GM18505 (cell line): ENCODE measurements at regions not wholly inside any gene's neighbourhood (a gene's known extent, or its start where the extent isn't known, plus 50 kb on each side); places are given as distances from the start of the nearest gene placed in this dataset.

Source experiments
- ATAC-seq: cut with Tn5 transposase; IDR thresholded peaks from one replicate; pipeline ENCODE4 v1.9.1; 2021; ENCODE audit not compliant: unreplicated experiment
- POLR2A ChIP-seq: IDR thresholded peaks from 4 replicates; pipeline ENCODE4 v1.6.1; 2011; ENCODE audit warnings: borderline replicate concordance; ENCODE audit not compliant: insufficient read depth, insufficient read length; ENCODE audit errors: extremely low read depth

DNA sequence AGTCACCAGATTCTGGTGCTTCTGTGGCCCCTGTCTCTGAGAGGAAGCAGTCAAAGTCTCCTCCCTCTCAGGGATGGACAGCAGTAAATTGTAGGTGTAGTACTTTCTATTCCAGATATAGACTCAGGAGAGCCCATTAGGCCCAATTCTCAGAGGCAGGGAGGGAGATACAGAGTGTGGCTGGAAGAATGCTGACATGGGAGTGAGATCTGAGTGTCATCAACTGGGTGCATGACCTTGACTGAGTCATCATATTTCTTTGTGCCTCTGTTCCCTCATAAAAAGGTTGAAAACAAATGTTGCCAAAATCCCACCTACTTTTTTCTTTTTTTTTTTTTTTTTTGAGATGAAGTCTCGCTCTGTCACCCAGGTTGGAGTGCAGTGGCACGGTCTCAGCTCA is 506.1 kb downstream of the BCL11A start:
- ATAC-seq = no peak
- no peak for TF ChIP-seq POLR2A

DNA sequence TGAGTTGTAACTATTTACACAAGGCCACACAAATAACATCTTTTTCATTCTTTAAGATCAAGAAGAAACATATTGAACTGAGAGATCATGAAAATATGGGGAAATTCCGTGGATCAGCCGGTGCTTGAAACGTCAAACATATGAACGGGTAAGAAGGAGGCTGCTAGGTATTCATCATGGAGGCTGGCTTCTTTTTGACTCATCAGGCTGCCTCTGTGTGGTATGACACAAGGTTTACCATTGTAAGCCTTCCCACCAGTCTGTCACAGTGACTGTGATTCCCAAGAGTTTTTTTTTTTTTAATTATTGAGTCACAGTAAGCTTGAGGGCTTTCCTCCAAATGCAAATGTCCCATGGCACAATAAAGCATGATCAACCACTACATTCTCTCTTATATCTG is 506.9 kb downstream of the BCL11A start:
- no peak for ATAC-seq
- TF ChIP-seq POLR2A = no peak

DNA sequence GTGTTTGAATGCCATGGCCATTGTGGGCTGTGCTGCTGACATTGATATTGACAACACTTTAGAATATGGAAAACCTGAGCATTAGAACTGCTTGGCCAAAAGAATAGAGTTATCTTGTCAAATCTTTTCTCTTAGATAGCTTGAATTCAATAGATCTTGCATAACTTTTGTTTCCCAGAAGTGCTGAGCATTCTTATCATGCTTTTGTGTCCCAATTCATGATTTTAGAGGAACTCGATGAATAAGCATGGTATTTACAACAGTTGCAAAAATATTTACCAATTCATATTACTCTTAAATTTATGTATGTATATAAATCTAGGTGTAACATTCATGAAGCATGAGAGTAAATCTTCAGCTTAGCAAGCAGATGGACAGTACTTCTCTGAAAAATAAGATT is 508.0 kb downstream of the BCL11A start:
- no peak for TF ChIP-seq POLR2A
- ATAC-seq = no peak

DNA sequence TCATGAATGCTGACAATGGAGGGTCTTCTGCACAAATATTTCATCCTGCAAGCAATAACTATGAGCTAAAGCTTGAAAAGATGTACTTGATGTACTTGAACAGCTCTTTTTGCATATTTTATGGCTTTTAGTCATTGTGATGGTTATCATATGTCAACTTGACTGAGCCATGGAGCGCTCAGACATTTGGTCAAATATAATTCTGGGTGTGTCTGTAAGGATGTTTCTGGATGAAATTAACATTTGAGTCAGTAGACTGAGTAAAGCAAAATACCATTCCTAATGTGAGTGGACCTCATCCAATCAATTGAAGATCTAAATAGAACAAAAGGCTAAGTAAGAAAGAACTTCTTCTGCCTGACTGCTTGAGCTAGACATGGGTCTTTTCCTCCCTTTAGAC is 509.0 kb downstream of the BCL11A start:
- ATAC-seq = no peak
- TF ChIP-seq POLR2A = no peak

DNA sequence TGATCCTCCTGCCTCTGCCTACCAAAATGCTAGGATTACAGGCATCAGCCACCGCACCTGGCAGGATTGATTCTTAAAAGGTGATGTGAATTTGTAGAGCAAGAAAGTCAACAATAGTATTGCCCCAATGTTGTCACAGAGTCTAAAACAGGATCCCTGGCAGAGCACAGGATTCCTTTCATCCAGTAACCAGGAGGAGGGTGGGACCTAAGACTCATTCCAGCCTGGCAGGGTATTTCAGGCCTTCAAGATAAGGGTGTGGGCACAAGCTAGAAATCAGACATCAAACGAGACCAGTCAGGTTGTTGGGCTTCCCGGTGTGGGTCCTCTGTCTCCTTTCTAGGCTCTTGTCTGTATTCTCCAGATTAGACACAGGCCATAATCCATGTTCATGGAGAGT is 511.4 kb downstream of the BCL11A start:
- no peak for ATAC-seq
- no peak for TF ChIP-seq POLR2A

DNA sequence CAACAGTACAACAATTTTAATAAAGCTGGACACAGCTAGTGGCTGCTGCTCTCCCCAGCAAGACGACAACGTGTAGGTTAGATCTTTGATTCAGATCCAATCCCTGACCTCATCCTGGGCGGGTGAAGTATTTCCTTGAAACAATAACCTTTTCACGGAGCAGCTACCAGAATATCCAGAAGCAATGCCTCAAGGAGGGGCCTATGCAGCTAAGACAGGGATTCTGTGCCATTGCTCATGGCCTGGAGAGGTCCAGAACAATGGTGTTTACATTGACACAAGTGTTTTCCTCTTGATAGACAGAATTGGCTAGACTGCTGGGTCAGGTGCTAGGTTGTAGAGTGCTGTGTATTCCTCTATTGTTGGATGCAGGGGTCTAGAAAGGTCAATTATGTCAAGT is 520.1 kb downstream of the BCL11A start:
- no peak for TF ChIP-seq POLR2A
- ATAC-seq = no peak

DNA sequence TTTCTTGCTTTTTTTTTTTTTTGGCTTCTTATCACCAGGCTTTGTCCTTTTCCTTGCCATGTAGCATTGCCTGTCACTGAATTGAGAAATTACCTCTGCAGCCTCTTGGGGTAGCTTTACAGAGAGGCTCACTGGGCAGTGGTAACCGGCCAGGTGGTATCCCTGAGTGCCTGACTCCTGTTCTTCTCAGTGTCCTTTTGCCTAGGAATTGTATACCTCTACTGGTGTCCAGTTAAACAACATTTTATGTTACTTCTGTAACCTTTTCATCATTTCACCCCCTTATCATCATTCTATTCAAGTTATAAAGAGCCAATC is 523.9 kb downstream of the BCL11A start:
- ATAC-seq = no peak
- no peak for TF ChIP-seq POLR2A

DNA sequence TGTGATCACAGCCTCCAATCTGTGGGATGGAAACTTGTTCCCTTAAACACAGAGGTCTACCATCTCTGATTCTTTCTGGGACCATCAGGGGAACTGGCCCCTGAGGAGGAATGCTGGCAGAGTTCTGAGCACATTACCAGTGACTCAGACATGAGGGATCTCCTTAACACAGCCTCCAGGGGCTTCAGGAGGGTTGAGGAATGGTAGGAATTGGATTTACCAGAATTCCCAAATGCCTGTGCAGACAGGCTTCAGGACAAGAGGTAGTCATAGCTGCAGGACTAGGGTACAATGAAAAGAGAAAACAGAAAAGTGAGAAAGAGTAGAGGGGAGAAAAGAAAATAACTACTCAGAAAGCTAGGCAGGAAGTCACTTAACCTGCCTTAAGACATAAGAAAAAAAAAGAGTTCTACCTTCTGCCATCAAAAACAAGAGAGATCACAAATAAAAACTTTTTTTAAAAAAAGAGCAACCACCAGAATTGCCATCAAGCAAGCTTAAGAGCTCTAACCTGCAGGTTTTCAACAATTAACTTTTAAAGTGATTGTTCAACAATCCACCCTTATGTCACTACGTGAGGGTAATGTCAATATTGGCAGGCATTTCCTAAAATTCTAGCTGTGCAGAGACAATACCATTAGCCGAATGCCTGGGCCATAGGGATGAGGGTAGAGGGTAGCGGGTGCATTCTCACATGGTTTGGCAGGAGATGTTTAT is 524.4 kb downstream of the BCL11A start:
- no peak for ATAC-seq
- TF ChIP-seq POLR2A = no peak

DNA sequence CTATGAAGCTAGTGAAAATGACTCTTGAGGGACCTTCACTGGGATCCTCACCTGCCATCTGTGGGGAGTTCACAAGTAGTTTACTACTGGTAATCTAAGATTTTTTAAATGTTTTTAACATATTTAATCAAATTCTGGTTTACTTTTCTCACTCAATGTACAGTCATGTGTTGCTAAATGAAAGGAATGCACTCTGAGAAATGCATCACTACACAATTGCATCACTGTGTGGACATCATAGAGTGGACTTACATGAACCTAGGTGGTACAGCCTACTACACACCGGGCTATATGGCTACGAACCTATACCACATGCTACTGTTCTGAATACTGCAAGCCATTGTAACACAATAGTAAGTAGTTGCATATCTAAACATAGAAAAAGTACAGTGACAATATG is 528.0 kb downstream of the BCL11A start:
- no peak for TF ChIP-seq POLR2A
- ATAC-seq = no peak

DNA sequence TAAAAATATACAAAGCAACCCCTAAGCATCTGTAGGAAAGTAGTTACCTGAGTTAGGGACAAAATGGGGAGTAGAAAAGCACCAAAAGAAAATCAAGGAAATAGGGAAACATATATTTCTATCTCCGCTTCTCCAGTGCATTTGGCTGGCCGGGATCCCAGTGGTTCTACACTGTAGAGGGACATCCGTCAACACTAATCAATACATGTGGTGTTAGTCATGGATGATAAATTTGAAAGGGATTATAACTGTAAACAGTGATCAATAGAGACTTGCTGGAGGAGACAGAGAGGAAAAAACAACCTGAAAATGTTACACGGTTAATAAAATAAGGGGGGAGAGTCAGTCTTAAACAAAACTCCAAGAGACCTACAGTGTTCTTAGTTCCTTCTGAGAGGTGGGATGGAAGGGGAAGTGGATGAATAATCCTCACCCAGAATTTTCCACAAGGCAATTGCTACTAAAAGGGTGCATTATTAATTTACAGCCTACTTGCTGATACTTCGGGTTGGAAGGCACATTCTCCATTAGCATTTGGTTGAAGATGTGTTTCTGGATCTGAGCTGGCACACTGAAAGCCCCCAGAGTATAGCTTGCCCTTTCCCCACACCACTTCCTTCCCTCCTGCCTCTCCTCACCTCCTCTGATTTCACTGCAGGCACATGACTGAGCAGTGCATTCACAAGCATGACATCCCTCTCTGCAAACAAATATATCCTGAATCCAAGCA is 530.0 kb downstream of the BCL11A start:
- no peak for TF ChIP-seq POLR2A
- ATAC-seq = no peak

DNA sequence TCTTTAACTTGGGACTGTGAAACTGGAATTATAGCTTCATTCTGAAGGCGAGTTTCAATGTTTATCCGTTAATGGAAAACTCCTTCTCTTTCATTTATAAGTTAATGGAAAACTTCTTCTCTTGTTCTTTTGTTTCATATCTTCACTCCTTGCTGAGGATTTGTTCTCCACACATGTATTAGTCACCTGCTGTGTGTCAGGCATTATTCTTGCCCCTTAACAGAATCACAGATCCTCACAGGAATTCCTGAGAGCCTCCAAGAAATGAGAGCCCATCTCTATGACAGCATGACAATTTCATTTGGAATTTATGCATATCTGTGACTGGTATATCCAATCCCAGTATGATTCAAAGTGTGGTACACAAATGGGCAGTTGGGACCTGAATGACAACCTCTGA is 545.8 kb downstream of the BCL11A start:
- TF ChIP-seq POLR2A = no peak
- no peak for ATAC-seq

DNA sequence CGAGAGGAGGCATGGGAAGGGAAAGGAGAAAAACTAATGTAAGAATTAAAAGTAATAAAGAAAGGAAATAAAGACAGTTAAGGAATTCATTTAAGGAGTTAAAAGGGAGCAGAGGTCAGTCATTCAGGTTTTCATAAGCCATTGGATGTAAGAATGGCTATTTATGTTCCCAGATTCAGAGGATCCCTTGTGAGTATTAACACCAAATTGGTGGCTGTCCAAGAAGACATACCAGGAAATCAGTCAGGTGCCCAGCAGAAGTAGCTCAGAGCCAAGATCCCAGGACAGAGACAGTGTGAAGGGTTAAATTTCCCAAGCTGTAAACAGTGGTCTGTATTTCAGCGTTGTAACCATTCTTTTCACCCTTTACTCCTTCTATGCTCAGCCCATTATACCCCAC is 550.4 kb downstream of the BCL11A start:
- no peak for ATAC-seq
- TF ChIP-seq POLR2A = no peak

DNA sequence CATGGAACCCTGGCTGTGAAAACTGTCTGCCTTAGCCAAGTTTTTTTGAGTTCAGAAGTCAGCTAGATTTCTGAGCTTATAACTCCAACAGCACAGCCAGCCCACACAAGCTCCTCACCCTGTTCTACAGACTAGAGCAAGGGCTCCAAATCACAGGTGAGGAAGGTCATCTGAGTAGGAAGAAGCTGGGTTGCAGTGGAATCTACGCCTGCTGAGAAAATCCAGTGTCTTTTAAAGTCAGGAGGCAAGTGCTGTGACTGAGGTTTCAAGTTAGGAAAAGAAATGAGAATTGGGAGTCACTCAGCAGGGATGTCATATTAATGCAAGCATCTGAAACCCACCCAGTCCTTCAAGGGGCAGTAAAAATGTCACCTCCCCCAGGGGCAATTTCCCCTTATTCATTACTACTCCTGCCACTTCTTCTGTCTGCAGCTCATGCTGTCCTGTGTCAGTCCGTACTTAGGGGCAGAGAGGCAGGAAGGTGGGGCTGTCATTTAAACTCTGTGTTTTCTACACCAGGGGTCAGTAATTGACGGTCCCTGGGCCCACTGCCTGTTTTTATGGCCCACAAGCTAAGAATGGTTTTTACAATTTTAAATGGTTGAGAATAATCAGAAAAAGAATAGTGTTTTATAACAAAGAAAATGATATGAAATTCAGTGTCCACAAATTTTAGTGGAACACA is 551.1 kb downstream of the BCL11A start:
- no peak for ATAC-seq
- TF ChIP-seq POLR2A = no peak

DNA sequence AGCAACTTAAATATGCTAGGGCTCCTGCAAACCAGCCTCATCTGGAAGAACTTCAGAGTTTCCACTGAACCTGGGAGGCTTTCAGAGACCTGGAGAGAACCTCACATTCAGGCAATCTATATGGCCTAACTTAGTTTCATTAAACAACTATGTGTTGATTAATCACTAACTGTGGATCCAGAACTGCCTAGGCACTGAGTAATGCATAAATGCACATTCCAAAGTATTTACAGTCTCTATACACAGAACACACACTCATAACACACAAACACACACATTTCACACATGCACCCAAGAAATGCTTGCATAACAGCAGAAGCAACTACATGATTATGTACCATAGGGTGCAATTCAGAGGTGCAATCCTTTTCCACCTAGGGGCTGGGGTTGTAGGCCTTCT is 552.8 kb downstream of the BCL11A start:
- no peak for ATAC-seq
- no peak for TF ChIP-seq POLR2A
